WERI-Rb-1 (cell line): ENCODE measurements at regions not wholly inside any gene's neighbourhood (a gene's known extent, or its start where the extent isn't known, plus 50 kb on each side); places are given as distances from the start of the nearest gene placed in this dataset.

Source experiments
- DNase-seq: peaks from one replicate; pipeline ENCODE4 v3.0.0-alpha.2; 2020
- H3K27ac ChIP-seq: fragments of 250-450 bp; sonication (Bioruptor Pico); 2 replicates; pipeline ENCODE4 v1.5.1; 2020; ENCODE audit warnings: mild to moderate bottlenecking, moderate library complexity
- H3K27me3 ChIP-seq: fragments of 250-450 bp; sonication (Bioruptor Pico); 2 replicates; pipeline ENCODE4 v1.5.1; 2021; ENCODE audit warnings: mild to moderate bottlenecking, low read depth, moderate library complexity; ENCODE audit not compliant: insufficient read depth, severe bottlenecking
- H3K36me3 ChIP-seq: fragments of 250-450 bp; sonication (Bioruptor Pico); 2 replicates; pipeline ENCODE4 v1.5.1; 2020; ENCODE audit warnings: mild to moderate bottlenecking, moderate library complexity
- H3K4me3 ChIP-seq: 2 replicates; pipeline ENCODE4 v1.5.1; 2011; ENCODE audit warnings: low read depth, mild to moderate bottlenecking, control low read depth, low read length
- H3K9me3 ChIP-seq: fragments of 250-450 bp; sonication (Bioruptor Pico); 2 replicates; pipeline ENCODE4 v1.5.1; 2021; ENCODE audit warnings: mild to moderate bottlenecking, moderate library complexity; ENCODE audit not compliant: severe bottlenecking
- TF ChIP-seq, protein P1 (sequence below): IDR thresholded peaks from 2 replicates; pipeline ENCODE4 v1.5.1; 2011; ENCODE audit warnings: low read depth, mild to moderate bottlenecking, control low read depth, inconsistent platforms, low read length

DNA sequence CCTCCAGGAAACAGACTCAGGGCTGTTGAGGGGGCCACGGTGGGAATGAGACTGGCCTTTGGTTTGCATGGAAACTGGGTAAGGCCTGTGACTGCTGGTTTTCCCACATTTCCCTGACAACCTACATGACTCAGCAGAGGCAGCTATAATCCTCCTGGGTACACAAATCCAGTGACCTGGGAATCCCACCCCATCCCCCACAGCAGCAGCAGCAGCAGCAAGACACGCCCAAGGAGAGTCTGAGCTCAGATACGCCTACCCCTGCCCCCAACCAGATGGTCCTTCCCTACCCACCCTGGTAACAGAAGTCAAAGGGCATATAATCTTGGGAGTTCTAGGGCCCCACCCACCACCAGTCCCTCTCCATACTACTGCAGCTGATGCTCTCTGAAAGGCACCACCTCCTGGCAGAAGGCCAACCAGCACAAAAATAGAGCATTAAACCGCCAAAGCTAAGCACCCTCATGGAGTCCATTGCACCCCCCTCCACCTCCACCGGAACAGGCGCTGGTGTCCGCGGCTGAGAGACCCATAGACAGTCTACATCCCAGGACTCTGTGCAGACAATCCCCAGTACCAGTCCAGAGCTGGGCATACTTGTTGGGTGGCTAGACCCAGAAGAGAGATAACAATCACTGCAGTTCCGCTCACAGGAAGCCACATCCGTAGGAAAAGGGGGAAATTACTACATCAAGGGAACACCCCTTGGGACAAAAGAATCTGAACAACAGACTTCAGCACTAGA is 237.2 kb upstream of the SPRY2 start:
- TF ChIP-seq, protein P1, sequence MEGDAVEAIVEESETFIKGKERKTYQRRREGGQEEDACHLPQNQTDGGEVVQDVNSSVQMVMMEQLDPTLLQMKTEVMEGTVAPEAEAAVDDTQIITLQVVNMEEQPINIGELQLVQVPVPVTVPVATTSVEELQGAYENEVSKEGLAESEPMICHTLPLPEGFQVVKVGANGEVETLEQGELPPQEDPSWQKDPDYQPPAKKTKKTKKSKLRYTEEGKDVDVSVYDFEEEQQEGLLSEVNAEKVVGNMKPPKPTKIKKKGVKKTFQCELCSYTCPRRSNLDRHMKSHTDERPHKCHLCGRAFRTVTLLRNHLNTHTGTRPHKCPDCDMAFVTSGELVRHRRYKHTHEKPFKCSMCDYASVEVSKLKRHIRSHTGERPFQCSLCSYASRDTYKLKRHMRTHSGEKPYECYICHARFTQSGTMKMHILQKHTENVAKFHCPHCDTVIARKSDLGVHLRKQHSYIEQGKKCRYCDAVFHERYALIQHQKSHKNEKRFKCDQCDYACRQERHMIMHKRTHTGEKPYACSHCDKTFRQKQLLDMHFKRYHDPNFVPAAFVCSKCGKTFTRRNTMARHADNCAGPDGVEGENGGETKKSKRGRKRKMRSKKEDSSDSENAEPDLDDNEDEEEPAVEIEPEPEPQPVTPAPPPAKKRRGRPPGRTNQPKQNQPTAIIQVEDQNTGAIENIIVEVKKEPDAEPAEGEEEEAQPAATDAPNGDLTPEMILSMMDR: no peak
- DNase-seq: peak; percentile 80

DNA sequence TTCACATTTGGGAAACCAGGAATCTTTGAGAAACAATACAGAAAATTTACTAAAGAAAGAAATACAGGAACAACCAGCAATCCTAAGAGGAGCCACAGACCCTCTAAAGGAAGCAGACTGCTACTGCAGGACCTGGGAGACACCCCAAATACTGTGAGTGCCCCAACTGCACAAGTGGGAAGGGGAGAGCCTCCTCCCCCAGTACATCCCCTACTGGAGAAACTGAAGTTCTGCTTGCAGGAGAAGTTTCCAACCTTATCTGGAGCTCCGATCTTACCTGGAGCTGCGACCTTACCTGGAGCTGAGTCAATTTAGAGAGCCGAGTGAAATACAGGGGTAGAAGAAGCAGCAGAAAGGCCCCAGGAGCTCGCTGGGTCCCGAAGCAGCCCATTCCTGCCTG is 236.4 kb upstream of the SPRY2 start:
- H3K27me3 ChIP-seq: no peaks in the 10 kb centered on the region
- no peak for DNase-seq
- TF ChIP-seq, protein P1: no peak
- H3K9me3 ChIP-seq: no peaks in the 10 kb centered on the region
- H3K36me3 ChIP-seq: no peaks in the 10 kb centered on the region
- peak overlapping the region; percentile 39 for H3K27ac ChIP-seq
- no peak overlapping the region for H3K4me3 ChIP-seq

More for the DNA sequence above, 237.2 kb upstream of the SPRY2 start:
- no peaks in the 10 kb centered on the region for H3K27me3 ChIP-seq
- no peak overlapping the region for H3K4me3 ChIP-seq
- no peaks in the 10 kb centered on the region for H3K36me3 ChIP-seq
- H3K27ac ChIP-seq: peak overlapping the region; percentile 39
- no peaks in the 10 kb centered on the region for H3K9me3 ChIP-seq

- no peak overlapping the region for H3K27ac ChIP-seq
- no peaks in the 10 kb centered on the region for H3K27me3 ChIP-seq
- H3K4me3 ChIP-seq: no peak overlapping the region
- H3K36me3 ChIP-seq: no peaks in the 10 kb centered on the region
- H3K9me3 ChIP-seq: no peaks in the 10 kb centered on the region
- TF ChIP-seq, protein P1: no peak
- DNase-seq: no peak
Measured at GRCh38 chr13:80574113-80574850, 233.4 kb upstream of the SPRY2 start.

DNA sequence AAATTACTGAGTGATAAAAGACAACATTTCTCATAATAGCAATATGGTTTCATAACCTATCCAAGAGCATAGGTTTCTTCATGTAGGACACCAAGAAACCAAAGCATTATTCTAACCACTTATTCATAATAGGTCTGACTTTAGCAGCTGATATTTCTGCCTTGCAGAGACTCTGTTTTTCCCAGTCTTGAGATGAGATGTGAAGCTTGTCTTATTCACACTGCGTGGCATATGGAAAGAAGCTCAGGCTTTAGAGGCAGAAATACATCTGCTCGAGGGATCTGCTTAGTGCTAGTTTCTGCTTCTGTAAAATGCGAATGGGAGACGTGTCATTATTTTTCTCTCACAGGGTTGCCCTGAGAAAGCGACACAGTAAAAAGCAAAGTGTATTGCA is 232.0 kb upstream of the SPRY2 start:
- no peaks in the 10 kb centered on the region for H3K9me3 ChIP-seq
- H3K36me3 ChIP-seq: no peaks in the 10 kb centered on the region
- H3K27me3 ChIP-seq: no peaks in the 10 kb centered on the region
- no peak overlapping the region for H3K4me3 ChIP-seq
- no peak for DNase-seq
- TF ChIP-seq, protein P1: no peak
- H3K27ac ChIP-seq: no peak overlapping the region

GRCh38 chr13:80572308-80572922 is 231.5 kb upstream of the SPRY2 start:
- H3K9me3 ChIP-seq: no peaks in the 10 kb centered on the region
- H3K4me3 ChIP-seq: no peak overlapping the region
- H3K27me3 ChIP-seq: no peaks in the 10 kb centered on the region
- DNase-seq: no peak
- TF ChIP-seq, protein P1: no peak
- no peaks in the 10 kb centered on the region for H3K36me3 ChIP-seq
- no peak overlapping the region for H3K27ac ChIP-seq
